Left ventricle myocardium inferior (tissue), 1 donor: ENCODE measurements at regions not wholly inside any gene's neighbourhood (a gene's known extent, or its start where the extent isn't known, plus 50 kb on each side); places are given as distances from the start of the nearest gene placed in this dataset.

Experiments used
- DNase-seq: peaks from one replicate; pipeline ENCODE4 v3.0.0-alpha.2; 2020
- H3K27ac ChIP-seq: fragments of 200-600 bp; replicated peaks from 2 replicates; pipeline ENCODE4 v1.8.0; 2021
- H3K27me3 ChIP-seq: fragments of 200-600 bp; 2 replicates; pipeline ENCODE4 v1.8.0; 2021; ENCODE audit warnings: low read depth
- H3K36me3 ChIP-seq: fragments of 200-600 bp; 2 replicates; pipeline ENCODE4 v1.8.0; 2021
- H3K4me1 ChIP-seq: fragments of 200-600 bp; 2 replicates; pipeline ENCODE4 v1.8.0; 2021
- H3K4me3 ChIP-seq: fragments of 200-600 bp; 2 replicates; pipeline ENCODE4 v1.8.0; 2021; ENCODE audit warnings: mild to moderate bottlenecking, moderate library complexity
- H3K9me3 ChIP-seq: fragments of 200-600 bp; replicated peaks from 2 replicates; pipeline ENCODE4 v1.8.0; 2021
- CTCF ChIP-seq: fragments of 200-600 bp; IDR thresholded peaks from 2 replicates; pipeline ENCODE4 v1.8.0; 2021; ENCODE audit warnings: antibody characterized with exemption, mild to moderate bottlenecking, borderline replicate concordance
- intact Hi-C: fragments of 100-400 bp; cut with micrococcal nuclease; formaldehyde crosslinking; loops from one replicate; pipeline ENCODE4 v1.11.0; 2022
- donor health status: DM: no; HTN: yes; CAD: no; lungs with severe emphysema.

GRCh38 chr16:80287674-80288073 lies 253.1 kb upstream of the DYNLRB2 start:
- H3K9me3 ChIP-seq = peaks cover 11% of the 10 kb centered on the region
- no peak for DNase-seq
- H3K36me3 ChIP-seq = no peaks in the 10 kb centered on the region
- intact Hi-C loops = no loop called here
- no peak overlapping the region for H3K27ac ChIP-seq
- no peak overlapping the region for H3K4me3 ChIP-seq
- no peaks in the 10 kb centered on the region for H3K27me3 ChIP-seq
- TF ChIP-seq CTCF = no peak
- no peaks in the 10 kb centered on the region for H3K4me1 ChIP-seq

GRCh38 chr16:80285104-80285503 lies 255.7 kb upstream of the DYNLRB2 start:
- no peak for DNase-seq
- TF ChIP-seq CTCF = no peak
- Histone ChIP-seq H3K4me3 (no peak overlapping the region), H3K27ac (no peak overlapping the region), H3K36me3 (no peaks in the 10 kb centered on the region), H3K9me3 (peaks cover 11% of the 10 kb centered on the region), H3K4me1 (no peaks in the 10 kb centered on the region), H3K27me3 (no peaks in the 10 kb centered on the region)
- intact Hi-C loops = no loop called here

- H3K9me3 ChIP-seq = peaks cover 11% of the 10 kb centered on the region
- H3K36me3 ChIP-seq = no peaks in the 10 kb centered on the region
- no peak overlapping the region for H3K4me3 ChIP-seq
- no peak for DNase-seq
- H3K4me1 ChIP-seq = no peaks in the 10 kb centered on the region
- H3K27ac ChIP-seq = no peak overlapping the region
- TF ChIP-seq CTCF = no peak
- intact Hi-C loops = no loop called here
- H3K27me3 ChIP-seq = no peaks in the 10 kb centered on the region
Measured at GRCh38 chr16:80283466-80284392, 257.1 kb upstream of the DYNLRB2 start.

- intact Hi-C loops = no loop called here
- TF ChIP-seq CTCF = no peak
- no peaks in the 10 kb centered on the region for H3K36me3 ChIP-seq
- H3K27ac ChIP-seq = no peak overlapping the region
- DNase-seq = no peak
- H3K27me3 ChIP-seq = no peaks in the 10 kb centered on the region
- H3K4me3 ChIP-seq = no peak overlapping the region
- no peaks in the 10 kb centered on the region for H3K9me3 ChIP-seq
- no peaks in the 10 kb centered on the region for H3K4me1 ChIP-seq
Measured at GRCh38 chr16:80280557-80280956, 260.2 kb upstream of the DYNLRB2 start.

GRCh38 chr16:80279656-80280055 lies 261.1 kb upstream of the DYNLRB2 start:
- no peaks in the 10 kb centered on the region for H3K36me3 ChIP-seq
- no peak for TF ChIP-seq CTCF
- intact Hi-C loops = no loop called here
- no peaks in the 10 kb centered on the region for H3K4me1 ChIP-seq
- DNase-seq = no peak
- no peaks in the 10 kb centered on the region for H3K27me3 ChIP-seq
- no peak overlapping the region for H3K27ac ChIP-seq
- no peak overlapping the region for H3K4me3 ChIP-seq
- no peaks in the 10 kb centered on the region for H3K9me3 ChIP-seq
